DOHH2 (cell line): ENCODE measurements at regions not wholly inside any gene's neighbourhood (a gene's known extent, or its start where the extent isn't known, plus 50 kb on each side); places are given as distances from the start of the nearest gene placed in this dataset.

ENCODE experiments used
- CTCF ChIP-seq: fragments of 200-600 bp; sonication (generic); IDR thresholded peaks from one replicate; pipeline ENCODE4 v1.5.1; 2014; ENCODE audit warnings: antibody characterized with exemption, mild to moderate bottlenecking, low read depth, low read length; ENCODE audit not compliant: poor library complexity, severe bottlenecking
- EZH2phosphoT487 ChIP-seq: fragments of 200-600 bp; sonication (generic); IDR thresholded peaks from 2 replicates; pipeline ENCODE4 v1.6.1; 2017; ENCODE audit warnings: borderline replicate concordance, mild to moderate bottlenecking, antibody characterized with exemption, low read length, moderate library complexity, mixed read lengths

- TF ChIP-seq CTCF, result no peak
- TF ChIP-seq EZH2phosphoT487, result no peak
Measured at GRCh38 chr4:181976764-181977163, 266.4 kb upstream of the TENM3 start.
